OCI-LY7 (cell line): ENCODE measurements at regions not wholly inside any gene's neighbourhood (a gene's known extent, or its start where the extent isn't known, plus 50 kb on each side); places are given as distances from the start of the nearest gene placed in this dataset.

ENCODE experiments used
- EZH2phosphoT487 ChIP-seq: fragments of 200-600 bp; sonication (generic); IDR thresholded peaks from 2 replicates; pipeline ENCODE4 v1.6.1; 2018; ENCODE audit warnings: low read depth, borderline replicate concordance, mild to moderate bottlenecking, mixed run types, antibody characterized with exemption, low read length, moderate library complexity, mixed read lengths
- TF ChIP-seq, protein P1 (sequence below): fragments of 200-600 bp; sonication (generic); conservative IDR thresholded peaks from 2 replicates; pipeline ENCODE4 v1.5.1; 2014; ENCODE audit warnings: mild to moderate bottlenecking, antibody characterized with exemption, low read length, moderate library complexity, mixed read lengths

DNA sequence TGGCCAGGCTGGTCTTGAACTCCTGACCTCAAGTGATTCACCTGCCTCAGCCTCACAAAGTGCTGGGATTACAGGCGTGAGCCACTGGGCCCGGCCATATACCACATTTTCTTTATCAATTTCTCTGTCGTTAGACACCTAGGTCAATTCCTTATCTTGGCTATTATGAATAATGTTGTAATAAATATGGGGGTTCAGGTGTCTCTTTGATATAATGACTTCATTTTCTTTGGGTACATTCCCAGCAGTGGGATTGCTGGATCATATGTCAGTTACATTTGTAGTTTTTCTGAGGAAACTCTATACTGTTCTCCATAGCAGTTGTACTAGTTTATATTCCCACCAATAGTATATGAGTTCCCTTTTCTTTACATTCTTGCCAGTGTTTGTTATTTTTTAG is 67.8 kb upstream of the DDHD1 start:
- TF ChIP-seq EZH2phosphoT487: no peak
- TF ChIP-seq, protein P1, sequence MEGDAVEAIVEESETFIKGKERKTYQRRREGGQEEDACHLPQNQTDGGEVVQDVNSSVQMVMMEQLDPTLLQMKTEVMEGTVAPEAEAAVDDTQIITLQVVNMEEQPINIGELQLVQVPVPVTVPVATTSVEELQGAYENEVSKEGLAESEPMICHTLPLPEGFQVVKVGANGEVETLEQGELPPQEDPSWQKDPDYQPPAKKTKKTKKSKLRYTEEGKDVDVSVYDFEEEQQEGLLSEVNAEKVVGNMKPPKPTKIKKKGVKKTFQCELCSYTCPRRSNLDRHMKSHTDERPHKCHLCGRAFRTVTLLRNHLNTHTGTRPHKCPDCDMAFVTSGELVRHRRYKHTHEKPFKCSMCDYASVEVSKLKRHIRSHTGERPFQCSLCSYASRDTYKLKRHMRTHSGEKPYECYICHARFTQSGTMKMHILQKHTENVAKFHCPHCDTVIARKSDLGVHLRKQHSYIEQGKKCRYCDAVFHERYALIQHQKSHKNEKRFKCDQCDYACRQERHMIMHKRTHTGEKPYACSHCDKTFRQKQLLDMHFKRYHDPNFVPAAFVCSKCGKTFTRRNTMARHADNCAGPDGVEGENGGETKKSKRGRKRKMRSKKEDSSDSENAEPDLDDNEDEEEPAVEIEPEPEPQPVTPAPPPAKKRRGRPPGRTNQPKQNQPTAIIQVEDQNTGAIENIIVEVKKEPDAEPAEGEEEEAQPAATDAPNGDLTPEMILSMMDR: no peak
